GM19035 (cell line): ENCODE measurements at regions not wholly inside any gene's neighbourhood (a gene's known extent, or its start where the extent isn't known, plus 50 kb on each side); places are given as distances from the start of the nearest gene placed in this dataset.
"Not testable (repeated sequence)": the region's sequence is repeated elsewhere in the genome, so short reads cannot be mapped to it uniquely, and the experiment has no call there.

Source experiments
- ATAC-seq: cut with Tn5 transposase; IDR thresholded peaks from one replicate; pipeline ENCODE4 v1.9.1; 2021; ENCODE audit not compliant: unreplicated experiment

DNA sequence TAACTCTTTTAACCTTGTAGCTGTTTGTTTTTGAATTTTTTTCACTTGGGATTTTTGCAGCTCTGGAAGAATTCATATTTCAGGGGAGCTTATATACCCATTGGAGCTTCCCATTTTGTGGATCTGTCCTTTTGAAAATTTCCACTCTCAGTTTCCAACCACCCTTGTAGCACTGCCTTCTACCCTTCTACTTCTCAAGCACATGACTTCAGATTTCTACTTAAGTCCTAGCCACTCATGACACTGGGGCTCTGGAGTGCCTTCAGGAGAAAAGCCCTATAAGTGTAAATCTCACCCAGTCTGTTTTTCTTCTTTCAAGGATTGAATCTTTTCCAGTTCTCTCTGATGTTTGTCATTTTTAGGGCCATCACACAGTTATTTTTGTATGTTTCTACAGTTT lies 283.7 kb upstream of the KCNH7 start:
- no peak for ATAC-seq

DNA sequence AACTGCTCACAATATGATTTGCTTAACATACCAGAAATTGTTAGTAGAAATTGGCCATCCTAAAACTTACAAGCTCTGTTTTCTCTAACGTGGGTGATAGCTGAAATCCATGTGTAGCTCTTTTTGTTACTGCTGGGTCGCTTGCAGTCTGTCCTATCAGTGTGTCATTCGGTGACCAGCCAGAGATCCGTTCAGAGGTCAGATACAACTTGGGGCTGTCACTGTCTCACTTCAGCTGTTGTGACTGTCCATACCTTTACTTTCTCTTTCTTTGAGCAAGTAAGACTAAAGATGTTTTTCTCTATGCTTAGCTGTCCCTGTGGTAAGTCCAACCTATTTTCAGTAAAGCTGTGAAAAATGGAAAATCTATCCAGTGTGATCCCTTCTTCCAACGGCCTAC lies 282.9 kb upstream of the KCNH7 start:
- ATAC-seq: no peak

DNA sequence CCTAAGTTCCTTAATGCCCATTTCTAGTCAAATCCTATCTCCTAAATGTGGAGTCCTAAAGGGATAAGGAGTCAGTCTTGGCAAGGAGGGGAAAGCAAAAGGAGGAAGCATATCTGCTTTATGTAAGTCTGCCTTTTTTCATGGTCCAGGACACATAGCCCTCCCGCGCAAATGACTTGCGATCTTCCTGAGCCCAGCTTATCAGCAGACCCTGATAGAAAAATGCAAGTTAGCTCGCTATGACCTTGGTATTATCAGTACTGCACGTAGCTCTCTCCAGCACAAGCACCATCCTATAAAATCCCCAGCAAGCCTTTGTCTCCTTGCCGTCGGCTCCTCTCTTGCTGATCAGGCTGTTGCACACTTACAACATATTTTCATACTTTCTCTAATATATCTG lies 281.4 kb upstream of the KCNH7 start:
- no peak for ATAC-seq

DNA sequence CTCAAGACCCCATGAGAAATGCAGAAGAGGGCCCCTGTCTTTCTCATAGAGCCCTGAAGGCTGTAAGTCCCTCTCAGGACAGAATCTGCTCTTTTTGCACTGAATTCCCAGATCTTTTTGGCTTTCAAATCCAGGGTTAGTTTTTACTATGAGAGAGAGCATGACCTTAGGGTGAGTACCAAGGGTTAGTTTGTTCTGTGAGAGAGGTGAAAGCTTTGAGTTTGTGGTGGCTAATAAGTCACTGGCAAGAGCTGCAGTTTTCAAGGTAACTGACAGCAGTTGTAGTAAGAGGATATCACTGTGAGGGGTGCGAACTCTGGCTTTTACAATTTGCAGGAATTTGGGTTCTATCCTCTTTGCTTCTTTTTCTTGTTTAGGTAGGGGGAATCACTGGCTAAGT lies 248.4 kb upstream of the KCNH7 start:
- no peak for ATAC-seq

DNA sequence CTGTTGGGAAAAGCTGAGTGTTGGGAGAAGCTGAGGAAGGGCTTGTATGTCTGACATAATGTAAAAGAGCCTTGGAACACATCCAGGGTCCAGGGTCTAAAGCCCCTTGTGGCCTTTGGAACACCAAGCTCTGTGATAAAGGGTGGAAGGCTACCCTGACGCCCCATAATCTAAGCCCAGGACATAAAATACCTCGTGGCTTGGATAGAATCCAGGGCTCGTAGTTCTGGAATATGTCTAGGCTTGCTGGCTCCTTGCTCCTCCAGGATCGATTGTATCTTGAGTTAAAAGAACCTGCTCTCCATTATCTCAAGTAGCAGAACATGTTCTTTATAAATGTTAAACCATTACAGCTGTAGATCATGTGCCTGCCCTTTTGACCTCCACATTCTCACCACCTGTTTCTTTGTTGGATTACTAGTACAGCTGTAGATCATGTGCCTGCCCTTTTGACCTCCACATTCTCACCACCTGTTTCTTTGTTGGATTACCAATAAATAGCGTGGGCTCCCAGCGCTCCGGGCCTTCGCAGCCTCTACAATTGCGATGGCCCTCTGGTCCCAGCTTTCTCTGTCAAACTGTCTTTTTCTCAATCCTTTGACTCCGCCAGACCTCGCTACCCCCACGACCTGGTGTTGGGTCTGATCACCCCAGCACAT lies 246.9 kb upstream of the KCNH7 start:
- ATAC-seq: not testable (repeated sequence)

DNA sequence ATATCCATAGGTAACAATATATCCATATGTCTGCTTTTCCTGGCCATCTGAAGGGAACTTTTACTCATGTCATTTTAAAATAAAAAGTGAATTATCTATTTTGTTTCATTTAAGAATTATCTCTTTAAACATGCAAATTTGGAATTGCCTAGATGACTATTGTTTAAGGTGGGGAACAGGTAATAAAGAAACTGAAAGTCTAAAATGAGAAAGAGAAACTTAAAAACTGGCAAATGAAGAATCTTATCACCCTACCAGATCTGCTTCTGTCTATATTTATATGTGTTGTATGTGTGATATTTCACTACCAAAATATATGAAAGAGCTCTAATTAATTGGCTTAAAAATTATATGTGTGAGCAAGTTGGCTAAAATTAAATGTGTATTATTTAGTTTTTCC lies 243.2 kb upstream of the KCNH7 start:
- ATAC-seq: peak; percentile 47

DNA sequence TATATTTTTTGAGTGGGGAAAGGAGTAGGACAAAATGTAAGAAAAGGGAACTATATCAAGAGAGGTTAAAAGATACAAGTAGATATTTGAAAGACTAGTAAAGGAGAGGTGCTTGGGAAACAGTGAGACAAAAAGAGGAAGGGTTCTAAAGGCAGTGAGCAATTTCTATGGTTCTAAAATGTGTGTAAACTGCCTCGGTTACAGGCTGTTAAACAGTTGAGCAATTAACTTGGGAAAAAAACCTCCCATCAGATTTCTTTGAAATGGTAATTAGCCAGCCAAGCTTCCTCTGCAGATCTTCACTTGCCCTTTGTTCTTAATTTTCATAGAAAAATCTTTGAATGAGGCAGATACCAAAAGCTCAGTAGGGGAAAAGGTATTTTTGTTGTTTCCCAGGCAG lies 238.7 kb upstream of the KCNH7 start:
- no peak for ATAC-seq

DNA sequence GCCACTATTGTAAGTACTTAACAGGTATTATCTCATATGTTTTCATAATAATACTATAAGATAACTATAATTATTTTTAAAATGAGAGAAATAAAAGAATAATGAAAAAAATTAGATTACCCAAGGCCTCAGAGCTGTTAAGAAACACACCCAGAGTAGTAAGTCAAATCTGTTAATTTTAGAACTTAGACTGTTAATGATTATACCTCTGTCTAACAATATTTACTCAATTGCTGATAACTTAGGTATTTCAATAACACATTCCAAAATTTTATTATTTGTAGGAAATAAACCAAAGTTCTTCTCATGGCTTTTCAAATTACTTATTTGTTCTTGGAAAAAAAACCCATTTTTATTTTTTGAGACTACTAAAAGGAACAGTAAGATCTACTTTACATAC lies 227.5 kb upstream of the KCNH7 start:
- no peak for ATAC-seq

DNA sequence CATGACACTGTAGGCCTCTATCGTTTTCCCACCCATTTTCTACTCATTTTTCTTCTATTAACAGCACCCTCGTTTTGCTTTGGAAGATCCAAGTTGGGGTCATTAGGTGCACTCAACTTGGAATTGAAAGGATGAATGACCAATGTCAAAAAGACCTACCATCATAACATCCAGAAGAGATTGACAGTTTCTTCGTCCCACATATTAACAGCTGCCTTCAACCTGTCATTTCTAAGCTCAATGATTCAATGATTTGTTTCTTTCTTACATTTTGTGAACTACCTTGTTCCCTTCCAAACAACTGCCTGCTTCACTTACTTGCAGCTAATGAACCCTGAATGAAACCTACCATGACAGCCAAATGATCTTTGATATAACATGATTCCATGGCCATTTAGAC lies 224.0 kb upstream of the KCNH7 start:
- ATAC-seq: no peak

DNA sequence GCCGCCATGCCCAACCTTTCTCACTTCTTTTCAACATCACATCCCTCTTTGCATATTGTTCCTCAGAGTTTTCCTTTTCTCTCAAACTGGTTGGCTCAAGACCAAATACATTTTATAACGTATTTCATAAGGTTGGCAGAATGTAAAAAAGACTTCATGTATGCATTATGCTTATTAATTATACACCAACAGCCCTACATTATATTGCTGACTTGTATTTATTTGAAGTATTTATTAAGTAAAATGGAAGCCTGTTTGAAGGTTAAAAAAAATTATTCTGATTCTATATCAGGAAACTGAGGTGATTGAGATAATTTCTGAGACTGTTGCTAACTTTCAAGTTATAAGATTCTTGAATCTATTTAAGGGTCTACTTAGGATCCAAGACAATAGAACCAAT lies 208.0 kb upstream of the KCNH7 start:
- ATAC-seq: no peak

DNA sequence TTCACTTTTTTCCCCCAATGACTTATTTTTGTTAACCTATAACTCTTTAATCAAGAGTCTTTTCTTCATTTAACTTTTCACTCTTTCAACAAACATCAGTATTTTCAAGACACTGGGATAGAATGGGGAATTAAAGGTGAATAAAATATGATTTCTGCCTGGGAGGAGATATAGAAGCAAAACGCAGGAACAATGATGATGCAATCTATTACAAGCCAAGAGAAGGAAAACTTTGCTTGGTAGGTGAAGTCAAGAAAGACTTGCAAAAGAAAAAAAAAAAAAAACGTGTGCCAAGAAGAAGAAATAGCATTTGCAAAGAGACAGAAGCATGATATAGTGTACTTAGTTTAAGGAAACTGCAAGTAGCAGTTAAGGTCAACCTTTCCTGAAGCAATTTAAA lies 207.3 kb upstream of the KCNH7 start:
- no peak for ATAC-seq

DNA sequence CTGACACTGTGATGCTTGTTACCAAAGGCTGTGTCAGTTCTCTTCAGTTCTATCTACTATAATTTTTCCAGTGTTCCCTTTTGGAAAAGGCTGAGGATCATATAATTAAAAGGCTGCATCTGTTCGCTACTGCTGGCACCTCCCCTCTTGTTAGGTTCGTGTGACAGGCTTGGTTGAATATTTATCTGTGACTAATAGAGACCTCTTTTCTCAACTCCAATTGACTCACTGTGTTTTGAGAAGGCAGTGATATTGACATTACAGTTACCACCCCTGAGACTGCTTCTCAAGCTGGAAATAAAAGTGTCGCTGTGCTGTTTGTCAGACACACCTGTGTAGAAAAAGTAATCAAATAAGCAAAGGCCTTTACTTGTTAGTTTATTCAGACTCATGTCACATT lies 205.5 kb upstream of the KCNH7 start:
- ATAC-seq: no peak

DNA sequence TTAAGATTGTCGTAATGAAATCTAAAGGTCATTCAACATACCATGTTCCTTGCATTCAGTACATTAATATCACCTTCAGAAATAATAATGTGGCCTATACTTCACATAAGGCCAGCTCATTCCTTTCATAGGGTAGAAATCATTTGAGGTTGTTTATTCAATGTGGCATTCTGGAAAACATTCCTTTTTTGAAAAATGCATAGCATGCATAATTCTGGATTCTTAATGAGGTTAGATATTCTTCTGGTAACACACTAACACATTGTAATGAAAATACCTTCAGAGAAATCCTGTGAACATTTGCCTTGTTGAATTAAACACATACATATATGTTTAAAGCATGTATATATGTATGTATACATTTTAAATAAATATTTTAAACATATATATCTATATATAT lies 204.6 kb upstream of the KCNH7 start:
- no peak for ATAC-seq

DNA sequence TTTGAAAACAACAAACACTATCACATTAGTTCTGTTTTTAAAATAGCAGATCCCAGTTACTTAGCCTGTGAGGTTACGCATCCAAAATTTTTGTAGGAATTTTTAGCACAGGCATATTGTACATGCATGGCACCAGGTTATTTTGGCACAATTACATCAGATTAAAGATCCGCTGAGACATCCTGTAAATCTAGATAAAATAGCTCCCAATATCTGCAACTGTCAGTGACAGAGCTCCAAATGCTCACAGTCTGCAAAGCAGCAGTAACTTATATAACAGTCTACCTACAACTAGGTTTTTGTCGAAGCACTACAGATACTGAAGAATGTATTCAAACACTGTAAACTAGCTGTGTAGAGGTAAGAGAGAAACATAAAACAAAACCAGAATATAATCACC lies 200.7 kb upstream of the KCNH7 start:
- no peak for ATAC-seq

DNA sequence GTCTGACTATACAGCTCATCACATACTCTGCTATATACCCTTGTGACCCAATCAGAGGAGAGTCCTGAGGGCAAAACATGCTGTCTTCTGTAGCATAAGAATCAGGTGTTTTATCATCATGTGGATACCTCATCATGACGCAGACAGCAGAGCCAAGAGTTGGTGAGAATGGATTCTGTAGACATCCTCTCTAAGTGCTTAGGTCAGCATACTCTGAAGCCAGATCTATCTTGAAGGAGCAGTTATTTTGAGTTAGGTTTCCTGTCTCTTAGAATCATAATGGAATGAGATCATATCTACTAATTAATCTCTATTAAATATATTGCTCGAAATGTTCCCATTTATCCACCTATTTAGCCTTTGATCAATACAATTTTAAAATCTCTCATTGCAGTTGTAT lies 190.2 kb upstream of the KCNH7 start:
- no peak for ATAC-seq

DNA sequence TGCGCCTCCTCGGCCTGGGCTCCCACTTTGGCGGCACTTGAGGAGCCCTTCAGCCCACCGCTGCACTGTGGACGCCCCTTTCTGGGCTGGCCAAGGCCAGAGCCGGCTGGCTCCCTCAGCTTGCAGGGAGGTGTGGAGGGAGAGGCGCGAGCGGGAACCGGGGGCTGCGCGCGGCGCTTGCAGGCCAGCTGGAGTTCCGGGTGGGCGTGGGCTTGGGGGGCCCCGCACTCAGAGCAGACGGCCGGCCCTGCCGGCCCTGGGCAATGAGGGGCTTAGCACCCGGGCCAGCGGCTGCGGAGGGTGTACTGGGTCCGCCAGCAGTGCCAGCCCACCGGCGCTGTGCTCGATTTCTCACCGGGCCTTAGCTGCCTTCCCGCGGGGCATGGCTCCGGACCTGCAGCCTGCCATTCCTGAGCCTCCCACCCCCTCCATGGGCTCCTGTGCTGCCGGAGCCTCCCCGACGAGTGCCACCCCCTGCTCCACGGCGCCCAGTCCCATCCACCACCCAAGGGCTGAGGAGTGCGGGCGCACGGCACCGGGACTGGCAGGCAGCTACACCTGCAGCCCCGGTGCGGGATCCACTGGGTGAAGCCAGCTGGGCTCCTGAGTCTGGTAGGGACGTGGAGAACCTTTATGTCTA lies 187.7 kb upstream of the KCNH7 start:
- not testable (repeated sequence) for ATAC-seq

DNA sequence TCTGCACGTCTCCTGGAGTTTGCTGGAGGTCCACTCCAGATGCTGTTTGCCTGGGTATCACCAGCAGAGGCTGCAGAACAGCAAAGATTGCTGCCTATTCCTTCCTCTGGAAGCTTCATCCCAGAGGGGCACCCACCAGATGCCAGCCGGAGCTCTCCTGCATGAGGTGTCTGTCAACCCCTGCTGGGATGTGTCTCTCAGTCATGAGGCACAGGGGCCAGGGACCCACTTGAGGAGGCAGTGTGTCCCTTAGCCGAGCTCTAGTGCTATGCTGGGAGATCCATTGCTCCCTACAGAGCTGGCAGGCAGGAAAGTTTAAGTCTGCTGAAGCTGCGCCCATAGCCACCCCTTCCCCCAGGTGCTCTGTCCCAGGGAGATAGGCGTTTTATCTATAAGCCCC lies 178.3 kb upstream of the KCNH7 start:
- not testable (repeated sequence) for ATAC-seq

DNA sequence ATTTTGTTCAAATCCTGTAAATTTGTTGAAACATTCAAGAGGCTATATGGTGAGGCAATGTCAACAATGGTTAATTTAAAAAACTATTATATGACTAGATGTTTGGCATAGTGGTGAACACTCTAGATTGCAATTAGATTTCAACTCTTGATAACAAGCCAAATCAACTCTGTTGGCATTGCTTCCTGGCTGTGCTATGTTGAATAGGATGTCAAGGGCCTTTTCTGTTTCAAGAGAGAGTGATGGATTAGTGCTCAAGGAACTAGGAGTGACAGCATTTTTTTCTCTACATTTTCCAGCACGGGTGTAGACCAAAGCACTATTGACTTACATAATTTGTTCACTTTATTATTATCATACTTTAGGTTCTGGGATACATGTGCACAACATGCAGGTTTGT lies 172.4 kb upstream of the KCNH7 start:
- ATAC-seq: no peak

DNA sequence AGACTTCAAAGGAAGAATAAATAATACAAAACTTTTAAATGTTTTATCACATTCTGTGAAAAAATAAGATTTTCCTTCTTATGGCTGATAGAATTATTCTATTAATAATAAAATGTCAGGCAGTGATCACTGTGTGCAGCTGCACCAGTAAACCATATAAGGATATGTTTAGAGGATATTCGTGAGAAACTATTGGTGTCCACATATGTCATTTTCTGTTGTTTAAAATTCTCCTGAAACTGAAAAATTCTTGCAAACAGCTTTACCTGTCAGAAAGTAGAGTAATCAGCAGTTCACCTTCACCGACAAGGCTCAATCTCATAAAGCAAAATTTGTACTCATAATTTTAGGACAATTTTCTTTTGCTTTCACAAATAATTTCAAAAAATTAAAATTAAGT lies 170.1 kb upstream of the KCNH7 start:
- no peak for ATAC-seq

DNA sequence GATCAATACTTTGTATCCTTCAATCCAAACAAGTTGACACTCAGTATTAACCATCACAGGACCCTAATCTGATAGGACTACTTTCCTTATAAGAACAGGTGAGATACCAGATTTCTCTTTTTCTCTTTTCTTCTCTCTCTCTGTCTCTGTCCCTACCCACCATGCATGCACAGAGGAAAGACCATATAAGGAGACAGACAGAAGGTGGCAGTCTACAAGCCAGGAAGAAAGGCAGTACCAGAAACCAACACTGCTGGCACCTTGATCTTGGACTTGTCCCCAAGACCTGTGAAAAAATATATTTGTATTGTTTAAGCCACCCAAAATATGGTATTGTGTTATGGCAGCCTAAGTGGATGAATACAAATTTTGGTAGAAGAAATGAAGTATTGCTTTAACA lies 156.2 kb upstream of the KCNH7 start:
- no peak for ATAC-seq

DNA sequence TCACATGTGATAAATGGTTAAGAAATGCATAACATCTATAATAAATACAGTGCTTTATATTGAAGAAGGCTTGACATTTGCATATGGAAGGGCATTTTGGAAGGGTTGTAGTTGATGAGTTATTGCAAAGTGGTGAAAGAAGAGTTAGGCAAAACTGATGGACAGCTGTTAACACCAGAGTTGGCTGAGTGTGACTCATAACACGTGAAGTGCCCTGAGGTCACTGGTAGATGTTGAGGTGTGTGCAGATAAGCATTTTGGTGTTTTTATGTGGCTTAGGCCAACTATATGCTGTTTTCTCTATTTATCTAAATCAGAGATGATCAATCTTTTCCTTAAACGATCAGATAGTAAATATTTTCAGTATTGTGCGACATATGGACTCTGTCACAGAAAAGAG lies 154.3 kb upstream of the KCNH7 start:
- ATAC-seq: no peak

DNA sequence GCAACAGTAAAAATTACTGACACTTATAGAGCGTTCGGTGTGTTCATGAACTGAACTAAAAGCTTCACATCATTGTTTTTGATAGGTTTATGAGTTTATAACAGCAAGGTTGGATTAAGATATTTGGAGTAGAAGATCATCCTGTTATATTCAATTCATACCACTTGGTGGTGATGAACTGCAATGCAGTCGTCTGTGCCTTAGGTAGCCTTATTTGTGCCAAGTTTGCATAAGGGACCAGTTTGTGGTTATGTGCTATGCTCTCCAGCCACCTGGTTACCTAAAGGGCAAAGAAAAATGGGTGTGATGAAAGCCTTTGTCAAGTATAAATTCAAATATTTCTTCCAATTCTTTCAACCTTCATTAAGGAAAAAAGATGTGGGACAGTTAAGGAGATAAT lies 150.9 kb upstream of the KCNH7 start:
- ATAC-seq: no peak

DNA sequence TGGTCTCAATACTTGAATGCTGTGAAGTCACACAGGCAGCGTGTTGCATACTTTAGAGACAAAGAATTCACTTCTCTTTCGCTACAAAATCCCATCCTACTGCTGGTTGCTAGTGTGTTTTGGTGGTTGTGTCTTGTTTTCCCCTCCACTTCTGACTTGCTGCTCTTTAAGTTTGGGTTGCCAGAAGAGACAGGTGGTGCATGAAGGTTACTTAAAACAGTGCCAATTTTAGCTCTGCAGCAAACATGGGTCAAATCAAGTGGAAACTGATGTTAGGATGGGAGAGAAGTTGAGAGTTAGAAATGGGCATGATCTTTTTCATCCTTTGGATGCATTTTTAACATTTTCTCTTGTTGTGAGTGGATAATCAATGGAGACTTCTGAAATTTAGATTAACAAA lies 136.2 kb upstream of the KCNH7 start:
- no peak for ATAC-seq
